ENCODE measurements at regions not wholly inside any gene's neighbourhood (a gene's known extent, or its start where the extent isn't known, plus 50 kb on each side); places are given as distances from the start of the nearest gene placed in this dataset.
"Not testable (repeated sequence)": the region's sequence is repeated elsewhere in the genome, so short reads cannot be mapped to it uniquely, and the experiment has no call there.

DNA sequence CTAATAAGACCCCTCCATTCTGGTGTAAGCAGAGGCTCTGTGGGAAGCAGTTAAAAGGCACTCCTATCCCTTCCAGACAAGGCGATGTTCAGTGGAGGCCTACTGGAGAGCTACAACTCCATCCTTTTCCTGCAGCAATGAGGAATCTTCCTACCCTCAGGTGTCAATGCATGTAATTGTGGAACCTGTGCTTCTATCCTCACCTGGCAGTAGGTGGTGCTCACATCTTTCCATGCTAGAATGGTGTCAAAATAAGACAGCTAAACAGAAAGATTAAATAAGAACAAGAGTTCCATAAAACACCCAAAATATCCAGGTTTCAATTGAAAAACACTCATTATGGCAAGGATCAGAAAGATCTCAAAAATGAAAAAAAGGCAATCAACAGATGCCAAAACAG is 224.6 kb downstream of the IL15 start:
- Mint-ChIP-seq H3K4me3 (no peak overlapping the region), H3K36me3 (ENCODE audit: insufficient read depth) (no peaks in the 10 kb centered on the region), H3K27ac (ENCODE audit: low read depth) (no peak overlapping the region), H3K27me3 (peaks cover 32% of the 10 kb centered on the region), H3K4me1 (no peaks in the 10 kb centered on the region), H3K9me3 (no peaks in the 10 kb centered on the region)
- no peak for DNase-seq (ENCODE audit: low spot score in 2 of 2)
- no peak for ATAC-seq (replicated peaks; ENCODE audit: extremely low read depth, poor library complexity, severe bottlenecking)

DNA sequence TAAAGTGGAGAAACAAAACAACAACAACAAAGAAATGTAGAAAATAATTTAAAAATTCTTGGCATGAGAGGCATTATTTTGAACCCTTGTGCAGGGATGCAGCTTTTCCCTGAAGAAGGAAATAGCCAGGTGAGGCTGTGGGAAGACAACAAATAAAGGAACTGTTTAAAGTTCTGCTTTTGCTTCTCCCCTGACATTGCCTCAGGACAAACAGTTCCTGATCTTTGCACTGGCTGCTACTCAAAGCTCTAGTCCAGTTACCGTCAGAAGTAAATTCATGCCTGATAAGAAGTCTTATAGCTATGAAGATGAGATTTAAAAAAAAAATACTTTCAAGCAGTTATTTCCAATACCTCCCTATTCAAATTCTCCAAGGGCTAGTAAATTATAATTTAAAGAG is 233.8 kb downstream of the IL15 start:
- no peak overlapping the region for H3K27ac Mint-ChIP-seq (ENCODE audit: low read depth)

DNA sequence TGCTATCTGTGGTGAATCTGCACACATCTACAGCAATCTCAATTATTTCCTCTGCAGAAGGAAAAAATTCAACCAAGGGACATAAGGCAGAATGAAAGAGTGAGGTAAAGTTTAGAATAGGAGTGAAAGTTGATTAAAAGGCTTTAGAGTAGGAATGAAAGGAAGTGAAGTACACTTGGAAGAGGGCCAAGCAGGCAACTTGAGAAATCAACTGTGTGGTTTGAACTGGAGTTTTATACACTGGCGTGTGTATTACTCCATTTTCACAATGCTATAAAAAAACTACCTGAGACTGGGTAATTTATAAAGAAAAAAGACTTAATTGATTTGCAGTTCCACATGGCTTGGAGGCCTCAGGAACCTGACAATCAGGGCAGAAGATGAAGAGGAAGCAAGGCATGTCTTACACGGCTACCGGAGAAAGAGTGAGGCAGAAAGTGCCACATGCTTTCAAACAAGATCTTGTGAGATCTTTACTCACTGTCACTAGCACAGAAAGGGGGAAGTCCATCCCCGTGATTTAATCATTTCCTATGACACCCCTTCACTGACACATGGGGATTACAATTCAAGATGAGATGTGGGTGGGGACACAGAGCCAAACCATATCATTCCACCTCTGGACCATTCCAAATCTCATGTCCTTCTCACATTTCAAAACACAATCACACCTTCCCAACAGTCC is 234.8 kb downstream of the IL15 start:
- Mint-ChIP-seq H3K27me3 (peaks cover 26% of the 10 kb centered on the region), H3K9me3 (no peaks in the 10 kb centered on the region), H3K4me3 (no peak overlapping the region), H3K36me3 (ENCODE audit: insufficient read depth) (no peaks in the 10 kb centered on the region), H3K27ac (ENCODE audit: low read depth) (no peak overlapping the region), H3K4me1 (no peaks in the 10 kb centered on the region)
- ATAC-seq (replicated peaks; ENCODE audit: extremely low read depth, poor library complexity, severe bottlenecking) = no peak
- no peak for DNase-seq (ENCODE audit: low spot score in 2 of 2)

More for the DNA sequence above, 233.8 kb downstream of the IL15 start:
- Mint-ChIP-seq H3K27me3 (peaks cover 26% of the 10 kb centered on the region), H3K4me3 (no peak overlapping the region), H3K36me3 (ENCODE audit: insufficient read depth) (no peaks in the 10 kb centered on the region), H3K4me1 (no peaks in the 10 kb centered on the region), H3K9me3 (no peaks in the 10 kb centered on the region)
- ATAC-seq (replicated peaks; ENCODE audit: extremely low read depth, poor library complexity, severe bottlenecking) (no peak), DNase-seq (ENCODE audit: low spot score in 2 of 2) (no peak)

DNA sequence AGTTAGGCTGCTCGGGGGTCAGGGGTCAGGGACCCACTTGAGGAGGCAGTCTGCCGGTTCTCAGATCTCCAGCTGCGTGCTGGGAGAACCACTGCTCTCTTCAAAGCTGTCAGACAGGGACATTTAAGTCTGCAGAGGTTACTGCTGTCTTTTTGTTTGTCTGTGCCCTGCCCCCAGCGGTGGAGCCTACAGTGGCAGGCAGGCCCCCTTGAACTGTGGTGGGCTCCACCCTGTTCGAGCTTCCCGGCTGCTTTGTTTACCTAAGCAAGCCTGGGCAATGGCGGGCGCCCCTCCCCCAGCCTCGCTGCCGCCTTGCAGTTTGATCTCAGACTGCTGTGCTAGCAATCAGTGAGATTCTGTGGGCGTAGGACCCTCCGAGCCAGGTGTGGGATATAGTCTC is 246.3 kb downstream of the IL15 start:
- H3K4me1 Mint-ChIP-seq; H3K27ac Mint-ChIP-seq (ENCODE audit: low read depth); H3K27me3 Mint-ChIP-seq; DNase-seq (ENCODE audit: low spot score in 2 of 2); H3K36me3 Mint-ChIP-seq (ENCODE audit: insufficient read depth); H3K4me3 Mint-ChIP-seq; H3K9me3 Mint-ChIP-seq; ATAC-seq (replicated peaks; ENCODE audit: extremely low read depth, poor library complexity, severe bottlenecking): not testable (repeated sequence)

DNA sequence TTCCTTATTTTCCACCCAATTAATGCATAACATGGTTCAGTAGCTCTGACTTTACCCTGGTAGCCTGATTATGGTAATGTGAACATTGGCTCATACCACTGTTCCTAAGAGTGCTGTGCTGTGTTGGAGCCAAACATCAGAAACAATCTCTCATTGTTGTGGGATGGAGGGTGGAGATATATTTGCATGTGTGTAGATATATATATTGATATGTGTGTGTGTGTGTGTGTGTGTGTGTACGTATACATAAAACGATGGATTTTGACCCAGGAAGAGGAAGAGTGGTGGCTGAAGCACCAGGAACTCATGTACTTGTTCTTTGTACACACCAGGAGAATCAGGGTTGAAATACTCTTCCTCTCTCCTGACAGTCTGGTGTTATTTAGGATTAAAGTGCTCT is 247.7 kb downstream of the IL15 start:
- H3K4me1 Mint-ChIP-seq = no peaks in the 10 kb centered on the region
- H3K4me3 Mint-ChIP-seq = no peak overlapping the region
- DNase-seq (ENCODE audit: low spot score in 2 of 2) (no peak), ATAC-seq (replicated peaks; ENCODE audit: extremely low read depth, poor library complexity, severe bottlenecking) (no peak)
- no peaks in the 10 kb centered on the region for H3K36me3 Mint-ChIP-seq (ENCODE audit: insufficient read depth)
- H3K9me3 Mint-ChIP-seq = no peaks in the 10 kb centered on the region
- H3K27ac Mint-ChIP-seq (ENCODE audit: low read depth) = no peak overlapping the region
- H3K27me3 Mint-ChIP-seq = peaks cover 8% of the 10 kb centered on the region

DNA sequence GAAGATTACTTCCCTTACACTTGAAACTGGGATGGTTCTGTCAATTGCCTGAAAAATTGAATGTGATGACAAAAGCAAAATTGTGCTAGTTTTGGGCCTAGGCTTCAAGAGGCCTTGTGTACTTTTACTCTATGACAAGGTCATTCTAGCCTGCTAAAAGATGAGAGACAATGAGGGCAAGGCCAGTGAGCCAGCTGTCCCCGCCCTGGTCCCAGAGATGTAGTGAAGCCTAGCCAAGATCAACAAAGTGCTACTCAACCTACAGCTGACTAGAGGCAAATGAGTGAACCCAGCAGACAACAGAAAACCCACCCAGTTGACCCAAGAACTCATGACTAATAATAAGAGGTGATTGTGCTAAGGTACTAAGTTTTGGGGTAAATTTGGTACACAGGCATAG is 248.7 kb downstream of the IL15 start:
- ATAC-seq (replicated peaks; ENCODE audit: extremely low read depth, poor library complexity, severe bottlenecking) = no peak
- H3K9me3 Mint-ChIP-seq = no peaks in the 10 kb centered on the region
- DNase-seq (ENCODE audit: low spot score in 2 of 2) = no peak
- no peaks in the 10 kb centered on the region for H3K4me1 Mint-ChIP-seq
- H3K36me3 Mint-ChIP-seq (ENCODE audit: insufficient read depth) = no peaks in the 10 kb centered on the region
- H3K4me3 Mint-ChIP-seq = no peak overlapping the region
- H3K27me3 Mint-ChIP-seq = peaks cover 8% of the 10 kb centered on the region
- H3K27ac Mint-ChIP-seq (ENCODE audit: low read depth) = no peak overlapping the region

DNA sequence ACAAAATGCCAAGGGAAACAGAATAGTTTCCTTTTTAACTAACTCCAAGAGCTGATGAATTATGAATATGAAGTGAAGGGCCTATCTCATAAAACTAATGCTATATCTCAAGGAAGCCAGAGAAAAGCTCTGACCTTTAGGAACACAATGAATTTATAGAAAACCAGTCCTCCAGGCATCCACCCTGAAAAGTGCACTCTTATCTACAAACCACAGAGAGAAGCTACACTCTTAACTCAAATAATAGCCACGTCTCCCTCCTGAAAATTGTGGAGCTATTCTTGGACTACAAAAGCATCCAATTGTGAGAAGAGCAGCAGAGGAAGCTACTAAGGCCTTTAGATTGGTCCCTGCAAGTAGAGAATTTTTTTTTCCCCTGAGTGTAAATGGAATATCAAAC is 253.9 kb downstream of the IL15 start:
- Mint-ChIP-seq H3K27me3 (peaks cover 8% of the 10 kb centered on the region), H3K4me1 (no peaks in the 10 kb centered on the region), H3K4me3 (no peak overlapping the region), H3K9me3 (no peaks in the 10 kb centered on the region), H3K36me3 (ENCODE audit: insufficient read depth) (no peaks in the 10 kb centered on the region), H3K27ac (ENCODE audit: low read depth) (no peak overlapping the region)
- DNase-seq (ENCODE audit: low spot score in 2 of 2) (no peak), ATAC-seq (replicated peaks; ENCODE audit: extremely low read depth, poor library complexity, severe bottlenecking) (no peak)

DNA sequence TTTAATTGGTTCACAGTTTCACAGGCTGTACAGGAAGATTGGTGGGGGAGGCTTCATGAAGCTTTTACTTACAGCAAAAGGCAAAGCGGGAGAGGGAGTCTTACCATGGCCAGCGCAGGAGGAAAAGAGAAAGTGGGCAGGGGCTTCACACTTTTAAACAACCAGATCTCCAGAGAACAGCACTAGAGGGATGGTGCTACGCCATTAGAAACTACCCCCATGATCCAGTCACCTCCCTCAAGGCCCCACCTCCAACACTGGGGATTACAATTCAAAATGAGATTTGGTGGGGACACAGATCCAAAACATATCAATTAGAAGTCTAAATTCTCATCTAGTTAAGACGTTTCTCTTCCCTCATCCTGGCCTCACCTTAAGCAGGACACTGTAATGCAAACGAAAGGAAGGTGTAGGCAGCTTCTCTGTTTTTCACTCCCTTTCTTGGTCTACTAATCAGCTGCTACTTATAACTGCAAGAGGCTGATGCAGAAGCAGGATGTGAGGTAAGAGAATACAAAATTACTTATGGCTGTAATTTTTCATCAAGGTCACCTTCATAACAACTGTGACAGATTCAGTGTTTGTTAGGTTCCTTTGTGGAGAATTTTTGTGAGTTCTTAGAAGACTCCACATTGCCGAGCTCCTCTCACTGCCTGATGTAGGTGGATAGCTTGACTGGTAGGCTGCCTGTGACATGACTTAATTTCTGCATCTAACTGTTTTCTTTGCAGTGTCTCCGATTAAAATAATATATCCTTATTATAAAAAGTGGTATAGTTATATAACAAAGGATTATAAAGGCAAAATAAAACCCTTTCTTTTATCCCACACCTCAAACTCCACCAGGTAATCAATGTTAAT is 255.1 kb downstream of the IL15 start:
- Mint-ChIP-seq H3K27ac (ENCODE audit: low read depth) (no peak overlapping the region), H3K4me3 (no peak overlapping the region), H3K9me3 (no peaks in the 10 kb centered on the region), H3K36me3 (ENCODE audit: insufficient read depth) (no peaks in the 10 kb centered on the region), H3K27me3 (peaks cover 8% of the 10 kb centered on the region), H3K4me1 (no peaks in the 10 kb centered on the region)
- DNase-seq (ENCODE audit: low spot score in 2 of 2) (no peak), ATAC-seq (replicated peaks; ENCODE audit: extremely low read depth, poor library complexity, severe bottlenecking) (no peak)

DNA sequence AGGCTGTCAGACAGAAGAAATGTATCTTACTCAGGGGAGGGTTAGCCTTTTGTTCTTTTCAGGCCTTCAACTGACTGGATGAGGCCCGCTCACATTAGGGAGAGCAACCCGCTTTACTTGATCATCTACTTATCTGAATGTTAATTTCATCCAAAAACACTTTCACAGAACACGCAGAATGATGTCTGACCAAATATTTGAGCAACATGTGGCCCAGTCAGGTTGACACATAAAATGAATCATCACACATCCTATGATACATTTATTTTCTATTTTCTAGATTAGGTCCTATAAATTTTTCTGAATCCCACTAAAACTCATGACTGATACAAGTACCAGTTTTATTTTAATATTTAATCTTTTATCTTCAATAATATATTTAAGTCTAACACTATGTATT is 260.3 kb downstream of the IL15 start:
- Mint-ChIP-seq H3K4me3 (no peak overlapping the region), H3K27me3 (peaks cover 18% of the 10 kb centered on the region), H3K4me1 (no peaks in the 10 kb centered on the region), H3K36me3 (ENCODE audit: insufficient read depth) (no peaks in the 10 kb centered on the region), H3K27ac (ENCODE audit: low read depth) (no peak overlapping the region), H3K9me3 (no peaks in the 10 kb centered on the region)
- ATAC-seq (replicated peaks; ENCODE audit: extremely low read depth, poor library complexity, severe bottlenecking) = no peak
- DNase-seq (ENCODE audit: low spot score in 2 of 2) = no peak

DNA sequence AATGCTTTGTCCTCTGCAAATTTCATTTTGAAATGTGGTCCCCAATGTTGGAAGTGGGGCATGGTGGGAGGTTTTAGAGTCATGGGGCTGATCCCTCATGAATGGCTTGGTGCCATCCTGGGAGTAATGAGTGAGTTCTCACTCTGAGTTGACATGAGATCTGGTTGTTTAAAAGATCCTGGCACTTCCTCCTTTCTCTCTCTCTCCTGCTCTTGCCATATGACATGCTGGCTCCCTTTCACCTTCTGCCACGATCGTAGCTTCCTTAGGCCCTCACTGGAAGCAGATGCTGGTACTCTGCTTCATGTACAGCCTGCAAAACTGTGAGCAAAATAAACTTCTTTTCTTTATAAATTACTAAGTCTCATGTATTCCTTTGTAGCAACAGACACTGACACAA is 262.0 kb downstream of the IL15 start:
- peaks cover 28% of the 10 kb centered on the region for H3K27me3 Mint-ChIP-seq
- DNase-seq (ENCODE audit: low spot score in 2 of 2) = no peak

DNA sequence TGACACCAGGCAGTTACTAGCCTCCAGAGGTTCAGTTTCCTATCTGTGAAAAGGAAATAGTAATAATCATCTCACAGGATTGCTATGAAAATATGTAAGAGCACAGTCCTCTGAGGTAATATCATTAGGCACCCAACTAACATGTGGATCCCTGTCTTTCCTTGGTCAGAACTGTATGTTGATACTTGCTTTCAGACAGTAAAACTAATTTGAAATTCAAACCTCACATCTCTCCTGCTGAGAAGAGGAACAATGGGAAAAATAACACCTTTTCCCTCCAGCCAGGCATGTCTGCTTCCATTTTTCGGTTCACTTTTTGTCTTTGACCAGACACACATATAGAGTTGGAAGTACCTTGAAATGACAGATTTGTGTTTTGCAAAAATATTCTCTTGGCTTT is 262.7 kb downstream of the IL15 start:
- ATAC-seq (replicated peaks; ENCODE audit: extremely low read depth, poor library complexity, severe bottlenecking) = no peak
- Mint-ChIP-seq H3K36me3 (ENCODE audit: insufficient read depth) (no peaks in the 10 kb centered on the region), H3K9me3 (no peaks in the 10 kb centered on the region), H3K4me1 (no peaks in the 10 kb centered on the region), H3K4me3 (no peak overlapping the region), H3K27me3 (peaks cover 28% of the 10 kb centered on the region), H3K27ac (ENCODE audit: low read depth) (no peak overlapping the region)
- no peak for DNase-seq (ENCODE audit: low spot score in 2 of 2)

More for the DNA sequence above, 262.0 kb downstream of the IL15 start:
- Mint-ChIP-seq H3K36me3 (ENCODE audit: insufficient read depth) (no peaks in the 10 kb centered on the region), H3K4me1 (no peaks in the 10 kb centered on the region), H3K4me3 (no peak overlapping the region), H3K9me3 (no peaks in the 10 kb centered on the region), H3K27ac (ENCODE audit: low read depth) (no peak overlapping the region)
- ATAC-seq (replicated peaks; ENCODE audit: extremely low read depth, poor library complexity, severe bottlenecking) = no peak

DNA sequence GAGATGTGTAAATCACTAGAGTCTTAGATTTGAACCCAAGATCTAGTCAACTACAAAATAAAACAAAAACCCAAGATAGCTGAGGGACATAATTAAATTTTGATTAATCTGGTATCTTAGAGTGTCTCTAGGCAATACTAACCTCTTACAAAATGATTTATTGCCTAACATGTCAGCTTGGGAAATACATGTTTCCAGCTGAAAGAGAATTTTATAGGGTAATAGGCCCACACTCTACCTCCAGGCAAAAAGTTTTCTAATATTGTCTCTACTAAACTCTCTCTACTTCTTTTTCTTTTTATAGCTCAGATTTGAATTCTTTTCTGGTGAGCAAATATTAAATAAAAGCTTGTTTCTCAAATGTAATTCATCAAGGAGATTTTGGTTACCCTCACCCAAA is 263.2 kb downstream of the IL15 start:
- Mint-ChIP-seq H3K27me3 (peaks cover 28% of the 10 kb centered on the region), H3K36me3 (ENCODE audit: insufficient read depth) (no peaks in the 10 kb centered on the region), H3K4me1 (no peaks in the 10 kb centered on the region), H3K4me3 (no peak overlapping the region), H3K27ac (ENCODE audit: low read depth) (no peak overlapping the region), H3K9me3 (no peaks in the 10 kb centered on the region)
- ATAC-seq (replicated peaks; ENCODE audit: extremely low read depth, poor library complexity, severe bottlenecking) = no peak
- no peak for DNase-seq (ENCODE audit: low spot score in 2 of 2)

DNA sequence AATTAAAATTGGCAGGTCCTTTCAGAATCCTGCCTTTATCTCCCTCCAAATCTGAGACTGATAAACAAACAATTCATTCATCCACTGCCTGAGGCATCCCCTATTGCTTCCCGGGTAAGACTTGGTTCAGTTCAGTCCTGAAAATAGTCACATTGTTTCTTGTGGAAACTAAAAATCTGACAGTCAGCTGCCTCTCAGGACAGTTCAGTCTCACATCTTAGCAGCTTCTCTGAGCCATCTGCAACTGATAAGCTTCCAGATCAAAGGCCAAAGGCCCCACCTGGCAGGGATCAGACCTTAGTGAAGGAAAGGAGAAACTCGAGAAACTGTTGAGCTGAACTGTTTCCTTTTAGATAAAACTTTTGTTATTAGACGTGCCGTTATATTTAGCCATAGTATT is 264.5 kb downstream of the IL15 start:
- H3K36me3 Mint-ChIP-seq (ENCODE audit: insufficient read depth) = no peaks in the 10 kb centered on the region
- no peak overlapping the region for H3K4me3 Mint-ChIP-seq
- H3K27ac Mint-ChIP-seq (ENCODE audit: low read depth) = no peak overlapping the region
- H3K9me3 Mint-ChIP-seq = no peaks in the 10 kb centered on the region
- no peaks in the 10 kb centered on the region for H3K4me1 Mint-ChIP-seq
- peaks cover 28% of the 10 kb centered on the region for H3K27me3 Mint-ChIP-seq
- DNase-seq (ENCODE audit: low spot score in 2 of 2) (no peak), ATAC-seq (replicated peaks; ENCODE audit: extremely low read depth, poor library complexity, severe bottlenecking) (no peak)

Measured in central memory CD8-positive, alpha-beta T cell (primary cell).